Body of pancreas (tissue), 4 donors: ENCODE measurements at regions not wholly inside any gene's neighbourhood (a gene's known extent, or its start where the extent isn't known, plus 50 kb on each side); places are given as distances from the start of the nearest gene placed in this dataset.
"Not testable (repeated sequence)": the region's sequence is repeated elsewhere in the genome, so short reads cannot be mapped to it uniquely, and the experiment has no call there.

Source experiments
- POLR2A ChIP-seq, 3 donors: fragments of 450-650 bp; IDR thresholded peaks; one replicate each; pipeline ENCODE4 v1.6.1; 2016; ENCODE audit warnings: antibody characterized with exemption in 3 of 3, mild to moderate bottlenecking in 2 of 3
- TF ChIP-seq, protein P1 (sequence below), 7 experiments: fragments of 450-650 bp in 4 of 7; fragments of 200-600 bp in 3 of 7; sonication (generic) in 3 of 7; IDR thresholded peaks; one replicate each; pipeline ENCODE4 v1.5.1; 2016 to 2019; ENCODE audit warnings: antibody characterized with exemption in 7 of 7

DNA sequence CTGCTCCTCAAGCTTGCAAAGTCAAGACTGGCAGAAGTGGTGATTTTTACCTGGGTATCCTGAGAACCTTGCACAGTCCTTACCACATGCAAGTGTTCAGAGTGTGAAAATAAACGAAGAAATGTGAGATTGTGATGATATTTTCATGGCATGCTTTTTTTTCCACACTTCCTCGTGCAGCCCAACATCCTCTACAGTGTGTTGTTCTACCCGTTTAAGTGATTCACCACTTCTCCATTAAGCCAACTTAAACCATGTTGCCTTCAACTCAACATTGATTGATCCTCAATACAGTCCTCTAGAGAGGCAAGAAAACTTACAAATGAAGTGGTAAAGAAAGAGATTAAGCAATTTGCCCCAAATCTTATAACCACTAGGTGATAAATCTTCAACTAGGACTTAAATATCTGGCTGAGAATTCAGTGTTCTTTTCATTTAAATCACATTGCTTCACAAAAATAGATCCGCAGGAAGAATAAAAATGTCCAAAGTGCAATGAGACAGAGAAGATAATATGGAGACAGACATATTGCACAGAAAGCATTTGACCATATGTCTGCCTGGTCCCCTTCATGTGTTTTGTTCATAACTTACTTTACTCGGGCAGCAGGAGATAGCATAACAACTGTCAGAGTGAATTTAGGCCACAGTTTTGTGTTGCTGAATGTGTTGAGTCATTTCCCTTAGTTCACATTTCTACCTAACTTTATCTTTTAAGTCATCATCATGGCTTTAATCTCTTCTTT lies 75.8 kb upstream of the PARP8 start:
- TF ChIP-seq, protein P1, sequence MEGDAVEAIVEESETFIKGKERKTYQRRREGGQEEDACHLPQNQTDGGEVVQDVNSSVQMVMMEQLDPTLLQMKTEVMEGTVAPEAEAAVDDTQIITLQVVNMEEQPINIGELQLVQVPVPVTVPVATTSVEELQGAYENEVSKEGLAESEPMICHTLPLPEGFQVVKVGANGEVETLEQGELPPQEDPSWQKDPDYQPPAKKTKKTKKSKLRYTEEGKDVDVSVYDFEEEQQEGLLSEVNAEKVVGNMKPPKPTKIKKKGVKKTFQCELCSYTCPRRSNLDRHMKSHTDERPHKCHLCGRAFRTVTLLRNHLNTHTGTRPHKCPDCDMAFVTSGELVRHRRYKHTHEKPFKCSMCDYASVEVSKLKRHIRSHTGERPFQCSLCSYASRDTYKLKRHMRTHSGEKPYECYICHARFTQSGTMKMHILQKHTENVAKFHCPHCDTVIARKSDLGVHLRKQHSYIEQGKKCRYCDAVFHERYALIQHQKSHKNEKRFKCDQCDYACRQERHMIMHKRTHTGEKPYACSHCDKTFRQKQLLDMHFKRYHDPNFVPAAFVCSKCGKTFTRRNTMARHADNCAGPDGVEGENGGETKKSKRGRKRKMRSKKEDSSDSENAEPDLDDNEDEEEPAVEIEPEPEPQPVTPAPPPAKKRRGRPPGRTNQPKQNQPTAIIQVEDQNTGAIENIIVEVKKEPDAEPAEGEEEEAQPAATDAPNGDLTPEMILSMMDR (IDR thresholded peaks at IDR 0.05), result not testable (repeated sequence)
- not testable (repeated sequence) for TF ChIP-seq POLR2A (IDR thresholded peaks at IDR 0.05)
